ENCODE measurements at regions not wholly inside any gene's neighbourhood (a gene's known extent, or its start where the extent isn't known, plus 50 kb on each side); places are given as distances from the start of the nearest gene placed in this dataset.

DNA sequence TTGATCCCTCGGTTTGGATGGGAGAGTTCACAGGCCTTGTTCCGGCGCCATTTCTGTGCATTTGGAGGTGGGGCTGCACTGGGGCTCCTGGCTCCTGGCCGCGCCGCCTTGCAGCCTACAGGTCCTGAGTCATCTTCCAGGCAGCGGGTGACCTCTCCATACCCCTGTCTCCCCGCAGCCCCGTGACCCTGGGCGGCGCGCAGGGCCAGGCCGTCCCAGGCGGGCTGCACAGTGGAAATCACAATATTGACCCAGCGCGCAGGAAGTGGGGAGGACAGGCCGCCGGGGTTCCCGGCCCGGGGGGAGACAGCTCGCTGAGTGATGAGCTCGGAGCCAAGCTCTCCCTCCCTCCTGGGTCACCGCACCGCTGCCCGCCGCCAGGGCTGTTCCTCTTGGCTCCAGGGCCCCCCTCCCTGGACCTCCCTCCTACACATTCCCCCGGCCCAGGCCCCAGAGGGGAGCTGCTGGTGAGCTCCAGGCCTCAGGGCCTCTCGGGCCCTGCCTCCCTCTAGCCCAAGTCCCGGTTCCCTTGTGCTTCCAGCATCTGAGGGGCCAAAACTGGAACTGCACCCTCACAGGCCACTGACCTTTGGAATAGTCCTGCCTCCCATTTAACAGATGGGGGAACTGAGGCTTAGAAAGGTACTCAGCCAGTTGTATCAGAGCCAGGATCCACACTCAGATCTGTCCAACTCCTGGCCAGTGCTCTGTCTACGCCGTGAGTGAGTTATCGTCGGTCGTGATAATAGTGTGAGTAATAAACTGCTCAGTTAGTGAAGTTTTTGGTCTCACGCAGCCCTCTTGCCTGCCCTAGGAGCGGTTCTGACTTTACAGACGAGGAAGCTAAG lies 142.9 kb upstream of the WNT4 start:
- no peaks in the 10 kb centered on the region for H3K4me1 Mint-ChIP-seq
- H3K4me2 ChIP-seq (replicated peaks; ENCODE audit: low read depth, low read length, poor library complexity, severe bottlenecking): no peak overlapping the region

More for the DNA sequence above, 142.9 kb upstream of the WNT4 start:
- Histone ChIP-seq H3K36me3 (replicated peaks in 1 of 2; ENCODE audit: control extremely low read depth in 1 of 2, control insufficient read depth in 1 of 2, extremely low read depth in 1 of 2, insufficient read depth in 2 of 2, low read length in 1 of 2) (no peaks in the 10 kb centered on the region), H3K27me3 (replicated peaks in 1 of 4; ENCODE audit: control extremely low read depth in 1 of 4, control insufficient read depth in 3 of 4, insufficient read depth in 4 of 4, low read length in 3 of 4) (no peaks in the 10 kb centered on the region), H3K9me3 (ENCODE audit: control extremely low read depth in 1 of 3, control insufficient read depth in 2 of 3, insufficient read depth in 1 of 3, low read length in 2 of 3) (no peaks in the 10 kb centered on the region), H3K79me2 (ENCODE audit: control insufficient read depth, insufficient read depth, low read length) (no peaks in the 10 kb centered on the region), H3K4me1 (ENCODE audit: control insufficient read depth in 2 of 2, insufficient read depth in 2 of 2, low read length in 2 of 2) (no peaks in the 10 kb centered on the region), H3K4me3 (ENCODE audit: control extremely low read depth in 1 of 5, extremely low read depth in 1 of 5, insufficient read depth in 1 of 5, low read depth in 2 of 5, low read length in 4 of 5) (no peak overlapping the region), H4K20me1 (ENCODE audit: control insufficient read depth, insufficient read depth, low read length, poor library complexity, severe bottlenecking) (no peaks in the 10 kb centered on the region), H3K27ac (ENCODE audit: low read length in 2 of 2) (no peak overlapping the region), H2AFZ (ENCODE audit: insufficient read depth, low read depth, low read length, poor library complexity, severe bottlenecking) (no peak overlapping the region), H3K9ac (ENCODE audit: low read length) (no peak overlapping the region)
- TF ChIP-seq CTCF (IDR thresholded peaks at IDR 0.05) (no peak), EZH2 (IDR thresholded peaks at IDR 0.05; ENCODE audit: borderline replicate concordance, insufficient read depth, low read depth, low read length, poor library complexity, severe bottlenecking) (no peak)
- POLR2A ChIA-PET: no interaction called here
- Mint-ChIP-seq H3K27me3 (peaks cover 28% of the 10 kb centered on the region), H3K27ac (no peak overlapping the region), H3K9me3 (ENCODE audit: insufficient read depth) (peaks cover under 1% of the 10 kb centered on the region), H3K4me3 (no peak overlapping the region)
- 95% methylated on average over 37 of the region's 37 CpGs for WGBS (ENCODE audit: insufficient coverage)
- ATAC-seq (ENCODE audit: low read depth) (no peak), DNase-seq (no peak)
- intact Hi-C loops (cut with micrococcal nuclease): no loop called here
- CTCF ChIA-PET: no interaction called here
